Right ventricle myocardium inferior (tissue), 1 donor: ENCODE measurements at regions not wholly inside any gene's neighbourhood (a gene's known extent, or its start where the extent isn't known, plus 50 kb on each side); places are given as distances from the start of the nearest gene placed in this dataset.
"Not testable (repeated sequence)": the region's sequence is repeated elsewhere in the genome, so short reads cannot be mapped to it uniquely, and the experiment has no call there.

Experiments used
- ATAC-seq: fragments of 200-7000 bp; cut with Tn5 transposase; one replicate; pipeline ENCODE4 v1.9.1; 2020; ENCODE audit warnings: mild to moderate bottlenecking, moderate library complexity
- DNase-seq: peaks from one replicate; pipeline ENCODE4 v3.0.0; 2021; ENCODE audit errors: missing footprints
- intact Hi-C: fragments of 100-400 bp; cut with DNase I; formaldehyde crosslinking; loops from one replicate; pipeline ENCODE4 v1.11.0; 2022
- donor health status: DM: no; HTN: yes; CAD: no; lungs with severe emphysema.

- intact Hi-C loops: loop anchor here (10.0 kb wide), 2 partner anchors 349 to 459 kb away; partner anchors contain the start of gene ITM2B
- no peak for DNase-seq
- ATAC-seq: no peak
Observed at GRCh38 chr13:48583859-48584311, 51.0 kb upstream of the RCBTB2 start.

GRCh38 chr13:48585456-48585840 is 52.6 kb upstream of the RCBTB2 start:
- ATAC-seq: peak; percentile 83
- intact Hi-C loops: loop anchor here (5.0 to 10.0 kb wide), 3 partner anchors 351 to 697 kb away; partner anchors contain the start of gene ITM2B

GRCh38 chr13:48586591-48587103 is 53.8 kb upstream of the RCBTB2 start:
- peak; percentile 82 for DNase-seq
- ATAC-seq: peak; percentile 78
- intact Hi-C loops: loop anchor here (5.0 to 10.0 kb wide), 3 partner anchors 352 to 696 kb away; partner anchors contain the start of gene ITM2B

More at GRCh38 chr13:48585456-48585840, 52.6 kb upstream of the RCBTB2 start:
- DNase-seq: no peak

GRCh38 chr13:48588120-48588519 is 55.2 kb upstream of the RCBTB2 start:
- DNase-seq (no peak), ATAC-seq (no peak)
- intact Hi-C loops: loop anchor here (5.0 to 10.0 kb wide), 3 partner anchors 353 to 694 kb away; partner anchors contain the start of gene ITM2B

- DNase-seq: no peak
- ATAC-seq: no peak
- intact Hi-C loops: no loop called here
Observed at GRCh38 chr13:48590141-48590901, 57.4 kb upstream of the RCBTB2 start.

GRCh38 chr13:48591124-48591872 is 58.4 kb upstream of the RCBTB2 start:
- DNase-seq, ATAC-seq, intact Hi-C loops: not testable (repeated sequence)

GRCh38 chr13:48591889-48592687 is 59.2 kb upstream of the RCBTB2 start:
- no peak for ATAC-seq
- intact Hi-C loops: no loop called here
- no peak for DNase-seq

- ATAC-seq: no peak
- intact Hi-C loops: no loop called here
- DNase-seq: no peak
Observed at GRCh38 chr13:48592688-48593049, 59.8 kb upstream of the RCBTB2 start.

- no peak for ATAC-seq
Observed at GRCh38 chr13:48593536-48593935, 60.2 kb upstream of the CYSLTR2 start.

GRCh38 chr13:48594096-48594815 is 59.5 kb upstream of the CYSLTR2 start:
- intact Hi-C loops: no loop called here
- DNase-seq: no peak
- no peak for ATAC-seq

More at GRCh38 chr13:48593536-48593935, 60.2 kb upstream of the CYSLTR2 start:
- intact Hi-C loops: no loop called here
- no peak for DNase-seq

- intact Hi-C loops: loop anchor here (1.0 kb wide), 1 partner anchor 174 kb away; no protein-coding TSS in a partner anchor
- ATAC-seq: peak; percentile 91
- DNase-seq: no peak
Observed at GRCh38 chr13:48595431-48596429, 58.0 kb upstream of the CYSLTR2 start.

GRCh38 chr13:48600374-48601364 is 53.1 kb upstream of the CYSLTR2 start:
- intact Hi-C loops: no loop called here
- DNase-seq: no peak
- peak; percentile 31 for ATAC-seq

- ATAC-seq (no peak), DNase-seq (no peak)
- intact Hi-C loops: no loop called here
Observed at GRCh38 chr13:48602296-48603016, 51.3 kb upstream of the CYSLTR2 start.

- ATAC-seq: no peak
- intact Hi-C loops: no loop called here
Observed at GRCh38 chr13:48603375-48603774, 50.4 kb upstream of the CYSLTR2 start.

More at GRCh38 chr13:48603375-48603774, 50.4 kb upstream of the CYSLTR2 start:
- DNase-seq: no peak
